ENCODE measurements at regions not wholly inside any gene's neighbourhood (a gene's known extent, or its start where the extent isn't known, plus 50 kb on each side); places are given as distances from the start of the nearest gene placed in this dataset.

DNA sequence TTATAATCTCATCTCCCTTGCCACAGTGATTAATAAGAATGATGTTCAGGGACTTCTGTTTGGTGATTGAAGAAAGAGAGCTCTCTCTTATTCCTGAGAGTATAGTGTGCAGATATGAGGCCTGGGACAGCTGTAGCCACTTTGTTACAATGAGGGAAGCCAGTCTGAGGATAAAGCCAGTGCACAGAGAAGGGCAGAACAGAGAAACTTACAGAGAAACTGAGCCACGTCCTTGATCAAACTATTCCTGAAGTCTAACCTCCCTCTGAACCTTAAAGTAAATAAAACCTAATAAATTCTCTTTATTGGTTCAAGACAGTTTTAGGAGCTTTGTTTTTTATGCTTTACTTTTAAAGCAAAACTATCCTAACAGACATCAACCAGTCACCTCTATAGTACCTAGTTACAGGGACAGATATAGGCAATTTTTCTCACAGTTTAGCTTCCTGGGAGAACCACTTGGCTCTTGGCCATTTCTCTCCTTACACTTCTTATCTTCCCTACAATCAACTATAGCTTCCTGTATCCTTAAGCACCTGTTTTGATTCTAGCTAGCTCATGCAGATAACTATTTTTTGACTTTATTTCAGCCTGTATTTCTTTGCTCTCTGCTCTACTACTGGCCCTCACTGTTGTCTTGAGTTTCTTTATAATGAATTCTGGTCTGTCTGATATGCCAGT lies 284.4 kb downstream of the SHQ1 start:
- Histone ChIP-seq H3K9me3 (peaks cover 0 to 12% (median 4%) of the 10 kb centered on the region in 4 donors), H3K4me3 (no peak overlapping the region), H3K27ac (replicated peaks in 1 of 4) (no peak overlapping the region), H3K4me1 (no peaks in the 10 kb centered on the region), H3K27me3 (no peaks in the 10 kb centered on the region), H3K36me3 (no peaks in the 10 kb centered on the region)
- no peak for TF ChIP-seq POLR2A (IDR thresholded peaks at IDR 0.05; ENCODE audit: low read depth)
- no peak for TF ChIP-seq CTCF (IDR thresholded peaks at IDR 0.05)
- DNase-seq (ENCODE audit: extremely low spot score): no peak
- 79% methylated on average over 1 of the region's 1 CpG for WGBS
- intact Hi-C loops (cut with DNase I): no loop called here

DNA sequence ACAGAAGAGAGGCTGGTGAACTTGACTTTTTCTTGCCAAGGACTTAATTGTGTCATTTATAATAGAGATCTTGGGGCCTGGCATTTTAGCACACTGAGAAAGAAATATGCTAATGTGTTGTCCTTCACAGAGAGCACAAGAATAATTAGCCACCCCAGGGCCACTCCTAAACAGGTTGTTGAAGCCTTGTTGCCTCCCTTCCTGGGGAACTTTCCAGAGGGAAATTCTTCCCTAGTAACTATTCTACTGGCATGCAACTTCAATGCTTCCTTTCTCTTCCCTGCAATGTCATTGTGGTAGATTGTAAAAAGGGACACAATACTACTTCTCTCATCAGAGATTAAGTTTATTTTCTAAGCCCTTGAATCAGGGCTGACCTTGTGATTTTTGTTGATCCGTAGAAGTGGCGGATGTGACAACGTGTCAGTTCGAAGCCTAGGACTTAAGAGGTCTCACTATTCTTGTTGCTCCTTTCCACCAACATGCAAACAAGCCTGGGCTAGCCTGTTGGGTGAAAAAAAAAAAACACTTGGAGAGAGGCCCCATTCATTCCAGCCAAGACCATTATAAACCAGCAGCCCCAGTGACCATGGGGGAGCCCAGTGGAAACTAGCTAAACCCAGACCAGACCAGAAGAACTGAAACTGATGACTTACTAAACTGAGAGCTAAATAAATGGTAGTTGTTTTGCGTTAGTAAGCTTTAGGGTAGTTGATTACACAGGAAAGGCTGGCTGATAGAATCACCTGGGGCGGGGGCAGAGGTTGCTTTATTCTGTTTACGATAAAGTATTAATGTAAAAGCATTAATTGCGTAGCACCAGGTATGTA lies 287.2 kb downstream of the SHQ1 start:
- Histone ChIP-seq H3K9me3 (peaks cover 0 to 12% (median 4%) of the 10 kb centered on the region in 4 donors), H3K4me3 (no peak overlapping the region), H3K27ac (replicated peaks in 1 of 4) (no peak overlapping the region), H3K36me3 (no peaks in the 10 kb centered on the region), H3K4me1 (no peaks in the 10 kb centered on the region), H3K27me3 (no peaks in the 10 kb centered on the region)
- intact Hi-C loops (cut with DNase I): no loop called here
- no peak for DNase-seq (ENCODE audit: extremely low spot score)
- 95% methylated on average over 8 of the region's 8 CpGs for WGBS
- TF ChIP-seq EP300 (IDR thresholded peaks at IDR 0.05) (no peak), CTCF (IDR thresholded peaks at IDR 0.05) (no peak), POLR2A (IDR thresholded peaks at IDR 0.05; ENCODE audit: low read depth) (no peak), POLR2AphosphoS5 (IDR thresholded peaks at IDR 0.05) (no peak)

DNA sequence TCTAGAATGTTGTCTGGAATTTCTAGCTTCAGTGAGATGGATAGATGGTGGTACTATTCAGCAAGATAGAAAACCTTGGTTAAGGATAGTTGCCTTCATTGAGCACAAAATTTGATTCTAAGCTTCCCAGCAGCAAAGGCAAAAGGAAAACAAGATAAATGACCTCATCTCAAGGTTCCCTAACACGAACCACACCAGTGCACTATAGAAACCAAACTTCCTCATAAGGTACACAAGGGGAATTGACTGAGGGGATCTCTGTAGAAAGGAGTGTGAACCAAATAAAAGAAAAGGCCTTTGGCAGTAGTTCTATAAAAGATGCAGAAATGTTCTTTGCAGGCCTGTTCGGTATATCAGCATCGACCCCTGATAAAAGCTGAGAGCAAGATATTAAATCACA lies 288.9 kb downstream of the SHQ1 start:
- Histone ChIP-seq H3K4me1 (no peaks in the 10 kb centered on the region), H3K27me3 (no peaks in the 10 kb centered on the region), H3K9me3 (peaks cover 0 to 12% (median 4%) of the 10 kb centered on the region in 4 donors), H3K36me3 (no peaks in the 10 kb centered on the region), H3K27ac (replicated peaks in 1 of 4) (no peak overlapping the region), H3K4me3 (no peak overlapping the region)
- TF ChIP-seq EP300 (IDR thresholded peaks at IDR 0.05): no peak
- TF ChIP-seq CTCF (IDR thresholded peaks at IDR 0.05): no peak
- TF ChIP-seq POLR2AphosphoS5 (IDR thresholded peaks at IDR 0.05): no peak
- no peak for TF ChIP-seq POLR2A (IDR thresholded peaks at IDR 0.05; ENCODE audit: low read depth)
- intact Hi-C loops (cut with DNase I): no loop called here
- WGBS: 88% methylated on average over 3 of the region's 3 CpGs
- no peak for DNase-seq (ENCODE audit: extremely low spot score)

GRCh38 chr3:72558001-72558400 lies 290.2 kb downstream of the SHQ1 start:
- Histone ChIP-seq H3K36me3 (no peaks in the 10 kb centered on the region), H3K27ac (replicated peaks in 1 of 4) (no peak overlapping the region), H3K4me3 (no peak overlapping the region), H3K9me3 (peaks cover 0 to 12% (median 4%) of the 10 kb centered on the region in 4 donors), H3K27me3 (no peaks in the 10 kb centered on the region), H3K4me1 (no peaks in the 10 kb centered on the region)
- WGBS: 83% methylated on average over 3 of the region's 3 CpGs
- intact Hi-C loops (cut with DNase I): no loop called here
- TF ChIP-seq CTCF (IDR thresholded peaks at IDR 0.05) (no peak), EP300 (IDR thresholded peaks at IDR 0.05) (no peak), POLR2A (IDR thresholded peaks at IDR 0.05; ENCODE audit: low read depth) (no peak), POLR2AphosphoS5 (IDR thresholded peaks at IDR 0.05) (no peak)
- no peak for DNase-seq (ENCODE audit: extremely low spot score)

Data from esophagus muscularis mucosa (tissue), 4 donors.